ENCODE measurements at regions not wholly inside any gene's neighbourhood (a gene's known extent, or its start where the extent isn't known, plus 50 kb on each side); places are given as distances from the start of the nearest gene placed in this dataset.

- in situ Hi-C loops (cut with MboI; ENCODE audit: low pct_ligation_motif_present in 1 of 4, low pct_unique_long_range_greater_than_20kb in 1 of 4, low sequenced_read_pairs in 3 of 4), result no loop called here
- H3K9me3 ChIP-seq, result no peaks in the 10 kb centered on the region
- DNase-seq, result no peak
- no peak overlapping the region for H3K4me3 ChIP-seq
- TF ChIP-seq CTCF (IDR thresholded peaks at IDR 0.05) (no peak), POLR2A (IDR thresholded peaks at IDR 0.05) (no peak), EP300 (IDR thresholded peaks at IDR 0.05; ENCODE audit: low read depth) (no peak), POLR2AphosphoS5 (IDR thresholded peaks at IDR 0.05) (no peak)
- no peaks in the 10 kb centered on the region for H3K27me3 ChIP-seq
- intact Hi-C loops (cut with DNase I; ENCODE audit: low total_unique reads), result no loop called here
- no peaks in the 10 kb centered on the region for H3K4me1 ChIP-seq
- no peak overlapping the region for H3K27ac ChIP-seq
- H3K36me3 ChIP-seq, result no peaks in the 10 kb centered on the region
- WGBS, 2 donors (ENCODE audit: low coverage in 1 of 2), result 75% methylated on average over 1 of the region's 1 CpG; no CpG with 5 or more reads in 1 of the 2 donors
Measured at GRCh38 chr2:67878743-67879142, 184.1 kb downstream of the C1D start.

- intact Hi-C loops (cut with DNase I; ENCODE audit: low total_unique reads), result no loop called here
- 78% methylated on average over 4 of the region's 4 CpGs; no CpG with 5 or more reads in 1 of the 2 donors for WGBS, 2 donors (ENCODE audit: low coverage in 1 of 2)
- in situ Hi-C loops (cut with MboI; ENCODE audit: low pct_ligation_motif_present in 1 of 4, low pct_unique_long_range_greater_than_20kb in 1 of 4, low sequenced_read_pairs in 3 of 4), result no loop called here
Measured at GRCh38 chr2:67879586-67880290, 183.1 kb downstream of the C1D start.

DNA sequence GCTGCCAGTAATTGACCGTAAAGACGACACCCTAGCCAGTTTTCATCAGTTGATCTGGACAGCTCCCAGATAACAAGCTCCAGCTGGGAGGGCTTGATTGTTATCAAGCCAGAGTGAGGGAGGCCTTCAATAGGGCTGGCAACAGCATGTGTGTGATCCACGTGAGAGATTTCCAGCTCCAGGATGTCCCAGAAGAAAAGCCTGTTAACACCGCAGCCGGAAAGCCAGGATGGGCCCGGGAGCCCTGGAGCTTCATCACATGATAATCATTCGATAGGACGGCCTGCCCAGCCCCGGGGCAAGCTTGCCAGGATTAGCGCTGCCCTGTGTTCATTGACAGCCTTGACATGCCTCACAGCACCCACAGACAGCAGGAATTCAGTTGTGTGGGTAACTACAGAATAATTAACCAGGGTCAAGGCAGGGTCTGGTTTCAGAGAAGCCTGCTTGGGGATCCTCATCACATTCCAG, 182.5 kb downstream of the C1D start:
- WGBS, 2 donors (ENCODE audit: low coverage in 1 of 2), result 78 to 81% methylated on average over 3 to 10 of the region's 10 CpGs
- in situ Hi-C loops (cut with MboI; ENCODE audit: low pct_ligation_motif_present in 1 of 4, low pct_unique_long_range_greater_than_20kb in 1 of 4, low sequenced_read_pairs in 3 of 4) (no loop called here), intact Hi-C loops (cut with DNase I; ENCODE audit: low total_unique reads) (no loop called here)

More at GRCh38 chr2:67879586-67880290, 183.1 kb downstream of the C1D start:
- Histone ChIP-seq H3K4me3 (no peak overlapping the region), H3K36me3 (no peaks in the 10 kb centered on the region), H3K4me1 (no peaks in the 10 kb centered on the region), H3K27ac (no peak overlapping the region), H3K9me3 (no peaks in the 10 kb centered on the region), H3K27me3 (no peaks in the 10 kb centered on the region)
- TF ChIP-seq POLR2AphosphoS5 (IDR thresholded peaks at IDR 0.05) (no peak), POLR2A (IDR thresholded peaks at IDR 0.05) (no peak), EP300 (IDR thresholded peaks at IDR 0.05; ENCODE audit: low read depth) (no peak), CTCF (IDR thresholded peaks at IDR 0.05) (no peak)
- DNase-seq, result no peak

DNA sequence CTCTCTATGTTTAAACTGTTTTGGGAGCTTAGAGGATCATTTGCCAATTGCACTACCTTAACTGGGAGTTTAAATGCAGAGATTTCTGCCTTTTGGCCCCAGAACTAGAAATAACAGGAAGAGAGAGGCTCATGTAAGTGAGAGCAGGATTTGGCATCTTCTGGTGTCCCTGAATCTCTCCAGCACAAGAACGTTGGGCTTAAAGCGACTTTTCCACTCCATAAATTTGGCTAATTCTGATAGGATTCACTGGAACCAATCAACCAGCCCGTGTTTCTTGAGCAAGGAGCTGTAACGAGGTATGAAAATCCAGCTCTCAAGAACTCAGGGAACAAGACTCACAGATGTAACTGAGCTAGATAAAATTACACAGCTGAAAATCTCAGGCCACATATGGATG, 181.0 kb downstream of the C1D start:
- H3K27me3 ChIP-seq, result no peaks in the 10 kb centered on the region
- intact Hi-C loops (cut with DNase I; ENCODE audit: low total_unique reads) (no loop called here), in situ Hi-C loops (cut with MboI; ENCODE audit: low pct_ligation_motif_present in 1 of 4, low pct_unique_long_range_greater_than_20kb in 1 of 4, low sequenced_read_pairs in 3 of 4) (no loop called here)
- H3K9me3 ChIP-seq, result no peaks in the 10 kb centered on the region
- TF ChIP-seq POLR2A (IDR thresholded peaks at IDR 0.05) (no peak), CTCF (IDR thresholded peaks at IDR 0.05) (no peak), EP300 (IDR thresholded peaks at IDR 0.05; ENCODE audit: low read depth) (no peak)
- no peaks in the 10 kb centered on the region for H3K36me3 ChIP-seq
- H3K4me3 ChIP-seq, result no peak overlapping the region
- 73 to 80% methylated on average over 1 to 4 of the region's 4 CpGs for WGBS, 2 donors (ENCODE audit: low coverage in 1 of 2)
- H3K4me1 ChIP-seq, result no peaks in the 10 kb centered on the region
- no peak for DNase-seq
- H3K27ac ChIP-seq, result no peak overlapping the region

More for the DNA sequence above, 182.5 kb downstream of the C1D start:
- Histone ChIP-seq H3K27ac (no peak overlapping the region), H3K4me3 (no peak overlapping the region), H3K4me1 (no peaks in the 10 kb centered on the region), H3K27me3 (no peaks in the 10 kb centered on the region), H3K36me3 (no peaks in the 10 kb centered on the region), H3K9me3 (no peaks in the 10 kb centered on the region)
- TF ChIP-seq EP300 (IDR thresholded peaks at IDR 0.05; ENCODE audit: low read depth) (no peak), POLR2AphosphoS5 (IDR thresholded peaks at IDR 0.05) (no peak), CTCF (IDR thresholded peaks at IDR 0.05) (no peak), POLR2A (IDR thresholded peaks at IDR 0.05) (no peak)
- DNase-seq, result no peak

Data from transverse colon (tissue), 4 donors.